Activated T-cell treated with anti-CD3 and anti-CD28 coated beads, Interleukin-2, amount 50 U/mL, for 4 hours (primary cell): ENCODE measurements at regions not wholly inside any gene's neighbourhood (a gene's known extent, or its start where the extent isn't known, plus 50 kb on each side); places are given as distances from the start of the nearest gene placed in this dataset.

Source experiments
- ATAC-seq, 2 donors: fragments of 200-7000 bp; cut with Tn5 transposase; one replicate each; pipeline ENCODE4 v1.10.0; 2021
- DNase-seq: peaks from one replicate; pipeline ENCODE4 v3.0.0-alpha.2; 2020
- H3K27me3 Mint-ChIP-seq: one replicate; pipeline ENCODE4 v1.8.0; 2021; ENCODE audit warnings: low read depth, mixed read lengths
- H3K36me3 Mint-ChIP-seq: one replicate; pipeline ENCODE4 v1.8.0; 2022; ENCODE audit warnings: mixed read lengths; ENCODE audit not compliant: insufficient read depth
- H3K4me1 Mint-ChIP-seq: one replicate; pipeline ENCODE4 v1.8.0; 2021; ENCODE audit warnings: low read depth, mixed read lengths
- H3K4me3 Mint-ChIP-seq: one replicate; pipeline ENCODE4 v1.8.0; 2021; ENCODE audit warnings: mild to moderate bottlenecking, moderate library complexity, mixed read lengths
- H3K9me3 Mint-ChIP-seq: one replicate; pipeline ENCODE4 v1.8.0; 2021; ENCODE audit warnings: mixed read lengths

GRCh38 chr1:194233069-194233468 is 1046.7 kb upstream of the B3GALT2 start:
- ATAC-seq, result no peak
- no peak for DNase-seq
- Mint-ChIP-seq H3K4me1 (peaks cover 3% of the 10 kb centered on the region), H3K4me3 (no peak overlapping the region), H3K36me3 (no peaks in the 10 kb centered on the region), H3K9me3 (no peaks in the 10 kb centered on the region), H3K27me3 (no peaks in the 10 kb centered on the region)

- DNase-seq, result no peak
- no peak for ATAC-seq
Measured at GRCh38 chr1:194230351-194231144, 1044.1 kb upstream of the B3GALT2 start.

GRCh38 chr1:194228427-194228826 is 1042.0 kb upstream of the B3GALT2 start:
- no peaks in the 10 kb centered on the region for H3K36me3 Mint-ChIP-seq
- no peak for DNase-seq
- H3K4me3 Mint-ChIP-seq, result no peak overlapping the region
- no peaks in the 10 kb centered on the region for H3K27me3 Mint-ChIP-seq
- no peak for ATAC-seq
- H3K4me1 Mint-ChIP-seq, result peaks cover 20% of the 10 kb centered on the region
- H3K9me3 Mint-ChIP-seq, result peaks cover under 1% of the 10 kb centered on the region

More at GRCh38 chr1:194230351-194231144, 1044.1 kb upstream of the B3GALT2 start:
- peaks cover 18% of the 10 kb centered on the region for H3K4me1 Mint-ChIP-seq
- no peak overlapping the region for H3K4me3 Mint-ChIP-seq
- no peaks in the 10 kb centered on the region for H3K36me3 Mint-ChIP-seq
- no peaks in the 10 kb centered on the region for H3K9me3 Mint-ChIP-seq
- no peaks in the 10 kb centered on the region for H3K27me3 Mint-ChIP-seq

- no peaks in the 10 kb centered on the region for H3K36me3 Mint-ChIP-seq
- H3K27me3 Mint-ChIP-seq, result no peaks in the 10 kb centered on the region
- H3K4me3 Mint-ChIP-seq, result no peak overlapping the region
- DNase-seq (no peak), ATAC-seq (no peak)
- peaks cover 8% of the 10 kb centered on the region for H3K9me3 Mint-ChIP-seq
- peaks cover 20% of the 10 kb centered on the region for H3K4me1 Mint-ChIP-seq
Measured at GRCh38 chr1:194227161-194227560, 1040.7 kb upstream of the B3GALT2 start.

GRCh38 chr1:194225821-194226220 is 1039.4 kb upstream of the B3GALT2 start:
- peaks cover 20% of the 10 kb centered on the region for H3K4me1 Mint-ChIP-seq
- no peaks in the 10 kb centered on the region for H3K27me3 Mint-ChIP-seq
- H3K36me3 Mint-ChIP-seq, result no peaks in the 10 kb centered on the region
- H3K9me3 Mint-ChIP-seq, result peaks cover 8% of the 10 kb centered on the region
- DNase-seq, result no peak
- ATAC-seq, result peak in 1 of 2 donors; percentile 41
- H3K4me3 Mint-ChIP-seq, result no peak overlapping the region

- no peak overlapping the region for H3K4me3 Mint-ChIP-seq
- peaks cover 8% of the 10 kb centered on the region for H3K9me3 Mint-ChIP-seq
- peaks cover 3% of the 10 kb centered on the region for H3K36me3 Mint-ChIP-seq
- ATAC-seq, result no peak
- DNase-seq, result no peak
- peaks cover 20% of the 10 kb centered on the region for H3K4me1 Mint-ChIP-seq
- no peaks in the 10 kb centered on the region for H3K27me3 Mint-ChIP-seq
Measured at GRCh38 chr1:194223596-194223995, 1037.2 kb upstream of the B3GALT2 start.

GRCh38 chr1:194215448-194215847 is 1029.0 kb upstream of the B3GALT2 start:
- no peak for ATAC-seq

GRCh38 chr1:194214735-194215134 is 1028.3 kb upstream of the B3GALT2 start:
- no peaks in the 10 kb centered on the region for H3K27me3 Mint-ChIP-seq
- no peak overlapping the region for H3K4me3 Mint-ChIP-seq
- H3K36me3 Mint-ChIP-seq, result peaks cover 3% of the 10 kb centered on the region
- H3K4me1 Mint-ChIP-seq, result peaks cover 2% of the 10 kb centered on the region
- H3K9me3 Mint-ChIP-seq, result no peaks in the 10 kb centered on the region
- DNase-seq, result no peak
- ATAC-seq, result no peak

More at GRCh38 chr1:194215448-194215847, 1029.0 kb upstream of the B3GALT2 start:
- peaks cover under 1% of the 10 kb centered on the region for H3K4me1 Mint-ChIP-seq
- H3K36me3 Mint-ChIP-seq, result peaks cover 3% of the 10 kb centered on the region
- H3K27me3 Mint-ChIP-seq, result no peaks in the 10 kb centered on the region
- H3K9me3 Mint-ChIP-seq, result no peaks in the 10 kb centered on the region
- H3K4me3 Mint-ChIP-seq, result no peak overlapping the region
- DNase-seq, result no peak

- Mint-ChIP-seq H3K4me3 (no peak overlapping the region), H3K9me3 (no peaks in the 10 kb centered on the region), H3K36me3 (no peaks in the 10 kb centered on the region), H3K4me1 (peaks cover 2% of the 10 kb centered on the region), H3K27me3 (no peaks in the 10 kb centered on the region)
- ATAC-seq (no peak), DNase-seq (no peak)
Measured at GRCh38 chr1:194209920-194210319, 1023.5 kb upstream of the B3GALT2 start.

GRCh38 chr1:194208674-194209073 is 1022.3 kb upstream of the B3GALT2 start:
- ATAC-seq, result no peak
- Mint-ChIP-seq H3K36me3 (no peaks in the 10 kb centered on the region), H3K27me3 (no peaks in the 10 kb centered on the region), H3K9me3 (no peaks in the 10 kb centered on the region), H3K4me1 (peaks cover 2% of the 10 kb centered on the region), H3K4me3 (no peak overlapping the region)
- DNase-seq, result no peak

- no peaks in the 10 kb centered on the region for H3K27me3 Mint-ChIP-seq
- H3K36me3 Mint-ChIP-seq, result no peaks in the 10 kb centered on the region
- H3K4me3 Mint-ChIP-seq, result no peak overlapping the region
- no peaks in the 10 kb centered on the region for H3K4me1 Mint-ChIP-seq
- DNase-seq, result no peak
- no peak for ATAC-seq
- no peaks in the 10 kb centered on the region for H3K9me3 Mint-ChIP-seq
Measured at GRCh38 chr1:194196562-194196961, 1010.1 kb upstream of the B3GALT2 start.

- ATAC-seq, result no peak
Measured at GRCh38 chr1:194194724-194195123, 1008.3 kb upstream of the B3GALT2 start.

GRCh38 chr1:194184974-194185373 is 998.6 kb upstream of the B3GALT2 start:
- ATAC-seq, result no peak
- no peaks in the 10 kb centered on the region for H3K27me3 Mint-ChIP-seq
- no peaks in the 10 kb centered on the region for H3K36me3 Mint-ChIP-seq
- H3K4me1 Mint-ChIP-seq, result peaks cover 2% of the 10 kb centered on the region
- DNase-seq, result no peak
- no peak overlapping the region for H3K4me3 Mint-ChIP-seq
- peaks cover 6% of the 10 kb centered on the region for H3K9me3 Mint-ChIP-seq

More at GRCh38 chr1:194194724-194195123, 1008.3 kb upstream of the B3GALT2 start:
- no peaks in the 10 kb centered on the region for H3K4me1 Mint-ChIP-seq
- no peaks in the 10 kb centered on the region for H3K9me3 Mint-ChIP-seq
- no peak overlapping the region for H3K4me3 Mint-ChIP-seq
- no peaks in the 10 kb centered on the region for H3K27me3 Mint-ChIP-seq
- DNase-seq, result no peak
- H3K36me3 Mint-ChIP-seq, result no peaks in the 10 kb centered on the region

- Mint-ChIP-seq H3K9me3 (peaks cover 6% of the 10 kb centered on the region), H3K27me3 (no peaks in the 10 kb centered on the region), H3K4me1 (peaks cover 2% of the 10 kb centered on the region), H3K4me3 (no peak overlapping the region), H3K36me3 (no peaks in the 10 kb centered on the region)
- ATAC-seq (no peak), DNase-seq (no peak)
Measured at GRCh38 chr1:194184425-194184824, 998.0 kb upstream of the B3GALT2 start.

GRCh38 chr1:194181845-194182244 is 995.4 kb upstream of the B3GALT2 start:
- DNase-seq, result no peak
- Mint-ChIP-seq H3K9me3 (no peaks in the 10 kb centered on the region), H3K27me3 (no peaks in the 10 kb centered on the region), H3K36me3 (no peaks in the 10 kb centered on the region), H3K4me1 (peaks cover 2% of the 10 kb centered on the region), H3K4me3 (no peak overlapping the region)
- no peak for ATAC-seq
